ENCODE measurements at regions not wholly inside any gene's neighbourhood (a gene's known extent, or its start where the extent isn't known, plus 50 kb on each side); places are given as distances from the start of the nearest gene placed in this dataset.
A peak's percentile ranks its signal among the peaks of the same experiment; 100 is the strongest.
"Not testable (repeated sequence)": the region's sequence is repeated elsewhere in the genome, so short reads cannot be mapped to it uniquely, and the experiment has no call there.

DNA sequence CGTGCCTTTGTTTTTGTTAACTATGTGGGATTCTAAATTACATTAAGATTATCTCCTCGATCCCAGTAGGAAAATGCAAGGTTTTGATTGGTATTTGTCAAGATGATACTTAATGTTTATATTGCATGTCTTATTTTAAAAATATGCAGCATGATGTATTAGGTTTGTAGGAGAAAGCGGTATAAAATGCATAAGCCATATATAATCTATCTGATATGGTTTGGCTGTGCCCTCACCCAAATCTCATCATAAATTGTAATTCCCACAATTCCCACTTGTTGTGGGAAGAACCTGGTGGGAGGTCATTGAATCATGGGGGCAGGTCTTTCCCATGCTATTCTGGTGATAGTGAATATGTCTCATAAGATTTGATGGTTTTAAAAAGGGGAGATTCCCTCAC, 198.1 kb upstream of the NCAM2 start:
- DNase-seq (ENCODE audit: low read depth) = no peak

DNA sequence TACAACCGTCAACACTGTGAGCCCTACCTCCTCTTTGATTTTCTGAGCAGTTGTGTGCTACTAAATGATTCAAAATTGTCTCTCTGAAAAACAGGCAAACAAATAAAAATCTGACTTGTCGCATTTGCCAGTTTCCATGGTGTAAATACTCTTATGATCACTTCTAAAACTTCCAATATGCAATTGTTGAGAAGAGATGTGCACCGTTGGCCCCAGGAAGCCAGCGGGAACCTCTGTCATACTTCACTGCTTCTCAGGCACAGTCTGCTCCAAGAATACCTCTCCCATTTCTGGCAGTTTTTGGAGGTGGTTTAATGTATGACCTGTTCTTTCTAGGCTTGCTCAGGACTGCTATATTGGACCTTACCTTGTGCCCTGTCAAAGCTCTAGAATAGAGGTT, 196.0 kb upstream of the NCAM2 start:
- DNase-seq (ENCODE audit: low read depth) = no peak

GRCh38 chr21:20802631-20803260, 195.5 kb upstream of the NCAM2 start:
- no peak for DNase-seq (ENCODE audit: low read depth)

DNA sequence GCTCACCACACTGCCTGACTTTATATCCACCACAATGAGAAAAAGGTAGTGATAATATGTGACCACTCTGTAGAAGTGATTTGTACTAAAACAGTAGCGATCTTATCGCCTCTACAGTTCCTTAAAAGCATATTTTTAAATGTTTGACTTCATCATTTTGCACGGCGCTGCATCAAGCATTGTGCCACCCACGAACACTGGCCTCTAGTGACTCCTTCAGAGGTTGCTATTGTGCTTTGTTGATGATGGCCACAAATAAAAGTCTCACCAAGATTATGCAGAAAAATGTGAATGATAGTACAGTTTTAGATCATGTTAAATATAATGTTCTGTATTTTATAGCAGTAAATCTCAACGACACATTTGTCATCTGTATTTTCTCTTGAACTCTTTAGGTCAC, 186.5 kb upstream of the NCAM2 start:
- DNase-seq (ENCODE audit: low read depth) = no peak

DNA sequence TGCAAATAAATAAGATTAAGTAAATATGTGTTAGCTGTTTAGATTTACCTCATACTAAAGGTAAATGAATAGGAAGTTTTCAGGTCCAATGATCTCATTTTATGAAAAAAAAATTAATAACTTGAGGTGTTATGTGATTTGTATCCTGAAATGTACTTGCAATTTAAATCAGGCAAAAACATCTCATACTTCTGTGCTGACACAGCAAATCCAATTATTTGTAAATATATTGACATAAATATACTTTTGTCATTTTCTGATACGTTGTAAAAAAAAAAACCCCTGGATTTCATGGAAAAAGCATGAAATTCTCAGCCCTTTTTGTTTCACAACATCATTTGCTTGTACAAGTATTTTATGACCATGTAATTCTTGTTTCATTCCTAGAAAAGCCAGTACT, 184.1 kb upstream of the NCAM2 start:
- no peak for DNase-seq (ENCODE audit: low read depth)

DNA sequence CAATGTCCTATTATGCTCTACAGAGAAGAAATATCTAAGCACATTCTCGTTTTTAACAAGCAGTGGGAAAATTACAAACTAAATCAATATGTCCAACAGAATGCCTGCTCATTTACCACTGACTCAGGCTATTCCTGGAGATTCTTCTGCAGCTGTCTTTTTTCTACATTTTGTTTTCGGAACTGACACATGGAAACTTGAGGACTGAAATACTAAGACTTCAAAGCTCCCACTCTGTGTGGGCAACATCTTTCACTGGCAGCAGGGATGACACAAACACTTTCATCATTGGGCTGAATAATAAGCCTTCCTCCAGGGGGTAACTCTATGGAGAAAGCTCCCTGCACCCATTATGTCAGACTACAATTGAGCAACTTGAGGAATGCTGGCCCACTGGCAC, 175.5 kb upstream of the NCAM2 start:
- DNase-seq (ENCODE audit: low read depth) = peak; percentile 82

- no peak for DNase-seq (ENCODE audit: low read depth)
These were observed 145.3 kb upstream of the NCAM2 start for GRCh38 chr21:20852866-20853265.

DNA sequence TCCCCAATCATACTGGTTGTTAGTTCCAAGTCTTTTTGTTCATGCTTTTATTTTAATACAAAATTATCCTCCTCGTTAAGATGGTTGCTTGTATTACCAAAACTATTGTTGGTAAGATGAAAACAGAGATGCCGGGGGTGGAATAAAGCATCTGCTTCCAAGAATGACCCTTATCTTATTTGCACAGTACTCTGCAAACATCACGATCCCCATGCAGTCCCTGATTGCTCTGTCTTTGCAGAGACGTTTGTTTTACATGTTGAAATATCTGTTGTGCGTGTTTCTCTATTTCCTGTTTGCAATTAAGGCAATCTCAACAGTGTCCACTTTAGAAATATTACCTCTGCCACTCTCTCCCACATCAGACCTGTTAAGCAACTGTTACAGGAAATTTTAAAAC, 141.3 kb upstream of the NCAM2 start:
- no peak for DNase-seq (ENCODE audit: low read depth)

DNA sequence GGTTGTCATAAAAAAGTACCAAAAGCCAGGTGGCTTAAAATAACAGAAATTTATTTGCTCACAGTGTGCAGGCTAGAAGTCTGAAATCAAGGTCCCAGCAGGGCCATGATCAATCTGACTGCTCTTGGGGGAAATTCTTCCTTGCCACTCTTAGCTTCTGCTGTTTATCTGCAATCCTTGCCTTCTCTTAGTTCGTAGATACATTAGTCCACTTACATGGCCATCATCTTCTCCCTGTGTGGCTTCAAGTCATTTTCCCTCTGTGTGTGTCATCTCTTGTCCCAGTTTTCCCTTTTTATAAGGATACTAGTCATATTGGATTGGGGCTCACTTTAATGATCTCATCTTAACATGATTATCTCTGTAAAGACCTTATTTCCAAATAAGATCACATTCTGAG, 124.0 kb upstream of the NCAM2 start:
- no peak for DNase-seq (ENCODE audit: low read depth)

DNA sequence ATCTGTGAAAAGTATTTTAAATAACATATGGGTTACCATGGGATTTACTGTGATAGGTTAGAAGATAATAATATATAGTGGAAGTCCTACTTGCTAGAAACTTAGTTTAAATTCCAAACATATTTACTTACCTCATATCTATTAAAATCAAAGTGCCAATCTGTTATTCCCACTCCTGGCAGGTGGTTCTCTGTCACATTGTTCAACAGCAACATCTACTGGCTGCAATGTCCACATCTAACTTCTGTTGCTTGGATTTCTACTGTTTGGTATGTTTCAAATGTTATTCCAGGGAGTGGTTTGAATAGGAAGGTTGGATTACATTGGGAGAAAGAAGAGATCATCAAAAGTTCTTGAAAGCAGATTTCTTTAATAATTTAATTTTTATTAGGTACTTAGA, 122.5 kb upstream of the NCAM2 start:
- no peak for DNase-seq (ENCODE audit: low read depth)

GRCh38 chr21:20877976-20878375, 120.2 kb upstream of the NCAM2 start:
- no peak for DNase-seq (ENCODE audit: low read depth)

- peak; percentile 60 for DNase-seq (ENCODE audit: low read depth)
These were observed 115.5 kb upstream of the NCAM2 start for GRCh38 chr21:20882462-20883407.

DNA sequence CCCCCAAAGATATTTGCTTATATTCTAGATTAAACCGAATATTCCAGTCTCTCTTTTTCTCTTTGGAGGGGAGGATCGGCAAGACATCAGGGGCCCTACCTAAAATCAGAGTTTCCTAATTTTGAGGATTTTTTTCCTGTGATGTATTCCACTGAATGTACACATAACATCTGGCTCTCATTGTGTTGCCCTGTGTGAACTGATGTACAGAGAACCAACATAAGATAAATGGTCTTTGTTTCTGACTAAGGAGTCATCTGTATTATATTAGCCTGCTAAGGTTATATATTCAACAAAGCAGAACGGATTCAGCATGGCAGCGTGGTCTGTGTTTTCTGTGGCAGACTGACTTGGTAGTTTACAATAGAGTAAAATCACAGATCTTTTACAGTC, 114.8 kb upstream of the NCAM2 start:
- DNase-seq (ENCODE audit: low read depth) = no peak

GRCh38 chr21:20902511-20902910, 95.7 kb upstream of the NCAM2 start:
- DNase-seq (ENCODE audit: low read depth) = no peak

- DNase-seq (ENCODE audit: low read depth) = no peak
These were observed 95.2 kb upstream of the NCAM2 start for GRCh38 chr21:20902998-20903397.

DNA sequence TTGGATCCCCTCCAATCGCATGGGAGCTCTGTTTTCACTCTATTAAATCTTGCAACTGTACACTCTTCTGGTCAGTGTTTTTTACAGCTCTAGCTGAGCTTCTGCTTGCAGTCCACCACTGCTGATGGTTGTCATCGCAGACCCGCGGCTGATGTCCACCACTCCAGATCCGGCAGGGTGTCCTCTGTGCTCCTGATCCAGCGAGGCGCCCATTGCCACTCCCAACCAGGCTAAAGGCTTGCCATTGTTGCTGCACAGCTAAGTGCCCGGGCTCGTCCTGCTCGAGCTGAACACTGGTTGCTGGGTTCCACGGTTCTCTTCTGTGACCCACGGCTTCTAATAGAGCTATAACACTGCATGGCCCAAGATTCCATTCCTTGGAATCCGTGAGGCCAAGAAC, 70.7 kb upstream of the NCAM2 start:
- DNase-seq (ENCODE audit: low read depth) = not testable (repeated sequence)

- DNase-seq (ENCODE audit: low read depth) = no peak
These were observed 55.7 kb upstream of the NCAM2 start for GRCh38 chr21:20942523-20942922.

DNA sequence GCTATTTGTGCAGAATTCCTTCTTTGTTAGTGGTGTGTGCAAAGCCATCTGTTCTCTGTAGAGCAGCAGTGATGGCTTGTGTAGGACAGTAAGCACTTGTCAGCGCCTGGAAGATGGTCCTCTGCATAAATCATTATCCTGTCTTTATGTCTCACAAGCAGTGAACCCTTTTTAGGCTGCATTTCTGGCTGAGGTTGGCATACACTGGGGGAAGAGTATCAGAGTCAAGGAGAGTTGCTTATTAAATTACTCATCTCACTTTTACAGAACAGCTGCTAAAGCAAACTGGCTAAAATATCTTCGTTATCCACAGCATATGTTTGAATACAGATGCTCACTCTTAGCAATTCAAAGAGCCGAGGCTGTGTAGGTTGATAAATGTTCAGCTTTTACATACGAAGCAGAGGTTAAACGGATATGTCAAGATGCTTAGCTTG, 54.6 kb upstream of the NCAM2 start:
- DNase-seq (ENCODE audit: low read depth) = peak; percentile 7

GRCh38 chr21:20944139-20944538, 54.1 kb upstream of the NCAM2 start:
- DNase-seq (ENCODE audit: low read depth) = no peak

- DNase-seq (ENCODE audit: low read depth) = no peak
These were observed 51.5 kb upstream of the NCAM2 start for GRCh38 chr21:20946701-20947100.
